ENCODE measurements at regions not wholly inside any gene's neighbourhood (a gene's known extent, or its start where the extent isn't known, plus 50 kb on each side); places are given as distances from the start of the nearest gene placed in this dataset.

- TF ChIP-seq NRF1 (IDR thresholded peaks at IDR 0.05; ENCODE audit: low read depth, low read length) (no peak), SP4 (IDR thresholded peaks at IDR 0.05; ENCODE audit: low read length) (no peak), POU5F1 (IDR thresholded peaks at IDR 0.05; ENCODE audit: low read depth, low read length) (no peak), MAX (IDR thresholded peaks at IDR 0.05) (no peak), YY1 (IDR thresholded peaks at IDR 0.05; ENCODE audit: low read depth, low read length) (no peak), JUND (IDR thresholded peaks at IDR 0.05; ENCODE audit: low read length) (no peak)
Measured at GRCh38 chr6:90868656-90869055, 281.8 kb upstream of the MAP3K7 start (continued).

Data from H1 (cell line).